Loucy (cell line): ENCODE measurements at regions not wholly inside any gene's neighbourhood (a gene's known extent, or its start where the extent isn't known, plus 50 kb on each side); places are given as distances from the start of the nearest gene placed in this dataset.

Experiments
- H2AFZ ChIP-seq: fragments of 200-600 bp; sonication (generic); 2 replicates; pipeline ENCODE4 v1.6.0; 2016; ENCODE audit warnings: antibody characterized with exemption, mild to moderate bottlenecking, low read length, moderate library complexity
- H3F3A ChIP-seq: fragments of 200-600 bp; 2 replicates; pipeline ENCODE4 v1.6.0; 2016; ENCODE audit warnings: antibody characterized with exemption, low read depth, mild to moderate bottlenecking
- H3K27me3 ChIP-seq: fragments of 200-600 bp; sonication (generic); 2 replicates; pipeline ENCODE4 v1.6.1; 2014; ENCODE audit warnings: low read length, mild to moderate bottlenecking; ENCODE audit not compliant: insufficient read depth, poor library complexity, severe bottlenecking
- H3K36me3 ChIP-seq: fragments of 200-600 bp; sonication (generic); 2 replicates; pipeline ENCODE4 v1.6.1; 2016; ENCODE audit warnings: low read length; ENCODE audit not compliant: insufficient read depth
- H3K4me1 ChIP-seq: fragments of 200-600 bp; sonication (generic); 2 replicates; pipeline ENCODE4 v1.5.1; 2014; ENCODE audit warnings: low read length, mild to moderate bottlenecking; ENCODE audit not compliant: insufficient read depth, poor library complexity, severe bottlenecking
- H3K4me2 ChIP-seq: fragments of 200-600 bp; sonication (generic); 2 replicates; pipeline ENCODE4 v1.6.0; 2014; ENCODE audit warnings: antibody characterized with exemption, low read length, low read depth, mild to moderate bottlenecking; ENCODE audit not compliant: poor library complexity, severe bottlenecking
- H3K4me3 ChIP-seq: fragments of 200-600 bp; sonication (generic); 2 replicates; pipeline ENCODE4 v1.5.1; 2014; ENCODE audit warnings: low read length, mild to moderate bottlenecking, mixed read lengths; ENCODE audit not compliant: poor library complexity, severe bottlenecking
- H3K79me2 ChIP-seq: fragments of 200-600 bp; sonication (generic); 2 replicates; pipeline ENCODE4 v1.6.1; 2014; ENCODE audit warnings: low read length; ENCODE audit not compliant: insufficient read depth
- H3K9ac ChIP-seq: fragments of 200-600 bp; sonication (generic); 2 replicates; pipeline ENCODE4 v1.6.0; 2014; ENCODE audit warnings: mild to moderate bottlenecking, low read depth, low read length, moderate library complexity; ENCODE audit not compliant: poor library complexity, severe bottlenecking
- H3K9me2 ChIP-seq: fragments of 200-600 bp; sonication (generic); replicated peaks from 2 replicates; pipeline ENCODE4 v1.6.1; 2016; ENCODE audit warnings: low read depth, low read length, mixed read lengths
- H3K9me3 ChIP-seq: fragments of 200-600 bp; sonication (generic); 2 replicates; pipeline ENCODE4 v1.6.1; 2014; ENCODE audit warnings: mild to moderate bottlenecking, antibody characterized with exemption, low read length, low read depth; ENCODE audit not compliant: insufficient read depth
- H4K20me1 ChIP-seq: fragments of 200-600 bp; sonication (generic); 2 replicates; pipeline ENCODE4 v1.6.0; 2014; ENCODE audit warnings: antibody characterized with exemption, low read length, mild to moderate bottlenecking; ENCODE audit not compliant: insufficient read depth, poor library complexity, severe bottlenecking
- EZH2phosphoT487 ChIP-seq: fragments of 200-600 bp; IDR thresholded peaks from 2 replicates; pipeline ENCODE4 v1.6.1; 2018; ENCODE audit warnings: antibody characterized with exemption, mild to moderate bottlenecking, moderate library complexity, borderline replicate concordance
- TF ChIP-seq, protein P1 (sequence below): fragments of 200-600 bp; sonication (generic); conservative IDR thresholded peaks from 2 replicates; pipeline ENCODE4 v1.5.1; 2014; ENCODE audit warnings: mild to moderate bottlenecking, antibody characterized with exemption, low read length

- no peak overlapping the region for H3K4me3 ChIP-seq
- no peaks in the 10 kb centered on the region for H3K79me2 ChIP-seq
- H3K27me3 ChIP-seq: no peaks in the 10 kb centered on the region
- no peaks in the 10 kb centered on the region for H3F3A ChIP-seq
- H3K9me2 ChIP-seq: no peaks in the 10 kb centered on the region
- H3K4me1 ChIP-seq: no peaks in the 10 kb centered on the region
- H2AFZ ChIP-seq: no peak overlapping the region
- no peaks in the 10 kb centered on the region for H3K9me3 ChIP-seq
- no peak overlapping the region for H3K9ac ChIP-seq
- no peaks in the 10 kb centered on the region for H3K36me3 ChIP-seq
- TF ChIP-seq, protein P1, sequence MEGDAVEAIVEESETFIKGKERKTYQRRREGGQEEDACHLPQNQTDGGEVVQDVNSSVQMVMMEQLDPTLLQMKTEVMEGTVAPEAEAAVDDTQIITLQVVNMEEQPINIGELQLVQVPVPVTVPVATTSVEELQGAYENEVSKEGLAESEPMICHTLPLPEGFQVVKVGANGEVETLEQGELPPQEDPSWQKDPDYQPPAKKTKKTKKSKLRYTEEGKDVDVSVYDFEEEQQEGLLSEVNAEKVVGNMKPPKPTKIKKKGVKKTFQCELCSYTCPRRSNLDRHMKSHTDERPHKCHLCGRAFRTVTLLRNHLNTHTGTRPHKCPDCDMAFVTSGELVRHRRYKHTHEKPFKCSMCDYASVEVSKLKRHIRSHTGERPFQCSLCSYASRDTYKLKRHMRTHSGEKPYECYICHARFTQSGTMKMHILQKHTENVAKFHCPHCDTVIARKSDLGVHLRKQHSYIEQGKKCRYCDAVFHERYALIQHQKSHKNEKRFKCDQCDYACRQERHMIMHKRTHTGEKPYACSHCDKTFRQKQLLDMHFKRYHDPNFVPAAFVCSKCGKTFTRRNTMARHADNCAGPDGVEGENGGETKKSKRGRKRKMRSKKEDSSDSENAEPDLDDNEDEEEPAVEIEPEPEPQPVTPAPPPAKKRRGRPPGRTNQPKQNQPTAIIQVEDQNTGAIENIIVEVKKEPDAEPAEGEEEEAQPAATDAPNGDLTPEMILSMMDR: no peak
- TF ChIP-seq EZH2phosphoT487: no peak
- H4K20me1 ChIP-seq: no peaks in the 10 kb centered on the region
- H3K4me2 ChIP-seq: no peak overlapping the region
Measured at GRCh38 chr13:80973721-80974120, 632.8 kb upstream of the SPRY2 start.

GRCh38 chr13:80972857-80973478 is 632.0 kb upstream of the SPRY2 start:
- H3F3A ChIP-seq: no peaks in the 10 kb centered on the region
- H4K20me1 ChIP-seq: no peaks in the 10 kb centered on the region
- H3K27me3 ChIP-seq: no peaks in the 10 kb centered on the region
- H3K9me2 ChIP-seq: no peaks in the 10 kb centered on the region
- no peaks in the 10 kb centered on the region for H3K9me3 ChIP-seq
- H3K79me2 ChIP-seq: no peaks in the 10 kb centered on the region
- H3K4me2 ChIP-seq: no peak overlapping the region
- H3K9ac ChIP-seq: no peak overlapping the region
- H3K4me1 ChIP-seq: no peaks in the 10 kb centered on the region
- H3K4me3 ChIP-seq: no peak overlapping the region
- H2AFZ ChIP-seq: no peak overlapping the region
- TF ChIP-seq, protein P1: no peak
- no peak for TF ChIP-seq EZH2phosphoT487
- H3K36me3 ChIP-seq: no peaks in the 10 kb centered on the region

- no peak overlapping the region for H3K4me2 ChIP-seq
- no peak overlapping the region for H2AFZ ChIP-seq
- H3F3A ChIP-seq: no peaks in the 10 kb centered on the region
- no peak overlapping the region for H3K4me3 ChIP-seq
- no peaks in the 10 kb centered on the region for H3K36me3 ChIP-seq
- no peaks in the 10 kb centered on the region for H3K27me3 ChIP-seq
- no peaks in the 10 kb centered on the region for H4K20me1 ChIP-seq
- H3K9me2 ChIP-seq: no peaks in the 10 kb centered on the region
- no peak overlapping the region for H3K9ac ChIP-seq
- no peaks in the 10 kb centered on the region for H3K9me3 ChIP-seq
- TF ChIP-seq, protein P1: no peak
- TF ChIP-seq EZH2phosphoT487: no peak
- no peaks in the 10 kb centered on the region for H3K79me2 ChIP-seq
- H3K4me1 ChIP-seq: no peaks in the 10 kb centered on the region
Measured at GRCh38 chr13:80965097-80965496, 624.2 kb upstream of the SPRY2 start.
